ENCODE measurements at regions not wholly inside any gene's neighbourhood (a gene's known extent, or its start where the extent isn't known, plus 50 kb on each side); places are given as distances from the start of the nearest gene placed in this dataset.

- H3K79me2 ChIP-seq (ENCODE audit: low read length) = no peaks in the 10 kb centered on the region
- no peaks in the 10 kb centered on the region for H4K20me1 ChIP-seq (ENCODE audit: insufficient read depth, low read depth, low read length)
- no peak overlapping the region for H2AFZ ChIP-seq (ENCODE audit: low read length)
- no peak for DNase-seq
- H3K27ac ChIP-seq (ENCODE audit: low read length) = no peak overlapping the region
- no peaks in the 10 kb centered on the region for H3K4me1 ChIP-seq (ENCODE audit: low read length)
- no peaks in the 10 kb centered on the region for H3K27me3 ChIP-seq (ENCODE audit: low read length)
- no peak overlapping the region for H3K9ac ChIP-seq (ENCODE audit: low read length)
- H3K4me2 ChIP-seq (ENCODE audit: low read depth, low read length, poor library complexity, severe bottlenecking) = no peak overlapping the region
- 0 out of 2 replicates have a peak, but pooled peaks cover 3% of the 10 kb centered on the region for H3K36me3 ChIP-seq (ENCODE audit: insufficient read depth, low read length)
- H3K4me3 ChIP-seq (ENCODE audit: low read length) = no peak overlapping the region
- H3K9me3 ChIP-seq (ENCODE audit: low read length) = peaks cover 36% of the 10 kb centered on the region
- H3K9me2 ChIP-seq (replicated peaks; ENCODE audit: insufficient read depth, low read length) = no peaks in the 10 kb centered on the region
Measured at GRCh38 chr15:47349179-47349578, 368.1 kb upstream of the SEMA6D start.

- H3K9me3 ChIP-seq (ENCODE audit: low read length) = peaks cover 21% of the 10 kb centered on the region
- H2AFZ ChIP-seq (ENCODE audit: low read length) = no peak overlapping the region
- H3K4me2 ChIP-seq (ENCODE audit: low read depth, low read length, poor library complexity, severe bottlenecking) = no peak overlapping the region
Measured at GRCh38 chr15:47351501-47351900, 365.8 kb upstream of the SEMA6D start.

GRCh38 chr15:47352217-47352616 is 365.1 kb upstream of the SEMA6D start:
- Histone ChIP-seq H4K20me1 (ENCODE audit: insufficient read depth, low read depth, low read length) (no peaks in the 10 kb centered on the region), H3K27ac (ENCODE audit: low read length) (no peak overlapping the region), H3K9me2 (replicated peaks; ENCODE audit: insufficient read depth, low read length) (no peaks in the 10 kb centered on the region), H2AFZ (ENCODE audit: low read length) (no peak overlapping the region), H3K27me3 (ENCODE audit: low read length) (no peaks in the 10 kb centered on the region), H3K36me3 (ENCODE audit: insufficient read depth, low read length) (0 out of 2 replicates have a peak, but pooled peaks cover 3% of the 10 kb centered on the region), H3K9me3 (ENCODE audit: low read length) (peaks cover 20% of the 10 kb centered on the region), H3K4me1 (ENCODE audit: low read length) (no peaks in the 10 kb centered on the region), H3K79me2 (ENCODE audit: low read length) (no peaks in the 10 kb centered on the region), H3K4me3 (ENCODE audit: low read length) (no peak overlapping the region), H3K9ac (ENCODE audit: low read length) (no peak overlapping the region), H3K4me2 (ENCODE audit: low read depth, low read length, poor library complexity, severe bottlenecking) (no peak overlapping the region)
- DNase-seq = no peak

More at GRCh38 chr15:47351501-47351900, 365.8 kb upstream of the SEMA6D start:
- Histone ChIP-seq H3K9me2 (replicated peaks; ENCODE audit: insufficient read depth, low read length) (no peaks in the 10 kb centered on the region), H3K4me3 (ENCODE audit: low read length) (no peak overlapping the region), H3K9ac (ENCODE audit: low read length) (no peak overlapping the region), H3K4me1 (ENCODE audit: low read length) (no peaks in the 10 kb centered on the region), H4K20me1 (ENCODE audit: insufficient read depth, low read depth, low read length) (no peaks in the 10 kb centered on the region), H3K79me2 (ENCODE audit: low read length) (no peaks in the 10 kb centered on the region), H3K27ac (ENCODE audit: low read length) (no peak overlapping the region), H3K36me3 (ENCODE audit: insufficient read depth, low read length) (0 out of 2 replicates have a peak, but pooled peaks cover 3% of the 10 kb centered on the region), H3K27me3 (ENCODE audit: low read length) (no peaks in the 10 kb centered on the region)
- no peak for DNase-seq

GRCh38 chr15:47355759-47356158 is 361.5 kb upstream of the SEMA6D start:
- Histone ChIP-seq H4K20me1 (ENCODE audit: insufficient read depth, low read depth, low read length) (no peaks in the 10 kb centered on the region), H3K9ac (ENCODE audit: low read length) (no peak overlapping the region), H3K4me1 (ENCODE audit: low read length) (no peaks in the 10 kb centered on the region), H3K4me3 (ENCODE audit: low read length) (no peak overlapping the region), H2AFZ (ENCODE audit: low read length) (no peak overlapping the region), H3K4me2 (ENCODE audit: low read depth, low read length, poor library complexity, severe bottlenecking) (no peak overlapping the region), H3K9me3 (ENCODE audit: low read length) (peaks cover 12% of the 10 kb centered on the region; the same call in 1 of the 2 replicates), H3K9me2 (replicated peaks; ENCODE audit: insufficient read depth, low read length) (no peaks in the 10 kb centered on the region), H3K27me3 (ENCODE audit: low read length) (no peaks in the 10 kb centered on the region), H3K36me3 (ENCODE audit: insufficient read depth, low read length) (0 out of 2 replicates have a peak, but pooled peaks cover 3% of the 10 kb centered on the region), H3K27ac (ENCODE audit: low read length) (no peak overlapping the region), H3K79me2 (ENCODE audit: low read length) (no peaks in the 10 kb centered on the region)
- DNase-seq = no peak

- no peak overlapping the region for H3K27ac ChIP-seq (ENCODE audit: low read length)
- H3K4me3 ChIP-seq (ENCODE audit: low read length) = no peak overlapping the region
- 0 out of 2 replicates have a peak, but pooled peaks cover 3% of the 10 kb centered on the region for H3K36me3 ChIP-seq (ENCODE audit: insufficient read depth, low read length)
- H2AFZ ChIP-seq (ENCODE audit: low read length) = no peak overlapping the region
- H3K9me3 ChIP-seq (ENCODE audit: low read length) = peaks cover 10% of the 10 kb centered on the region; the same call in 1 of the 2 replicates
- H3K4me2 ChIP-seq (ENCODE audit: low read depth, low read length, poor library complexity, severe bottlenecking) = no peak overlapping the region
- DNase-seq = no peak
- no peak overlapping the region for H3K9ac ChIP-seq (ENCODE audit: low read length)
- H3K27me3 ChIP-seq (ENCODE audit: low read length) = no peaks in the 10 kb centered on the region
- H3K4me1 ChIP-seq (ENCODE audit: low read length) = no peaks in the 10 kb centered on the region
- no peaks in the 10 kb centered on the region for H4K20me1 ChIP-seq (ENCODE audit: insufficient read depth, low read depth, low read length)
- H3K9me2 ChIP-seq (replicated peaks; ENCODE audit: insufficient read depth, low read length) = no peaks in the 10 kb centered on the region
- no peaks in the 10 kb centered on the region for H3K79me2 ChIP-seq (ENCODE audit: low read length)
Measured at GRCh38 chr15:47356297-47356696, 361.0 kb upstream of the SEMA6D start.

- Histone ChIP-seq H4K20me1 (ENCODE audit: insufficient read depth, low read depth, low read length) (no peaks in the 10 kb centered on the region), H3K27ac (ENCODE audit: low read length) (no peak overlapping the region), H2AFZ (ENCODE audit: low read length) (no peak overlapping the region), H3K4me2 (ENCODE audit: low read depth, low read length, poor library complexity, severe bottlenecking) (no peak overlapping the region), H3K9ac (ENCODE audit: low read length) (no peak overlapping the region), H3K27me3 (ENCODE audit: low read length) (no peaks in the 10 kb centered on the region), H3K4me1 (ENCODE audit: low read length) (no peaks in the 10 kb centered on the region), H3K4me3 (ENCODE audit: low read length) (no peak overlapping the region), H3K79me2 (ENCODE audit: low read length) (no peaks in the 10 kb centered on the region), H3K36me3 (ENCODE audit: insufficient read depth, low read length) (no peaks in the 10 kb centered on the region), H3K9me3 (ENCODE audit: low read length) (peaks cover 5% of the 10 kb centered on the region; the same call in 1 of the 2 replicates), H3K9me2 (replicated peaks; ENCODE audit: insufficient read depth, low read length) (no peaks in the 10 kb centered on the region)
- DNase-seq = no peak
Measured at GRCh38 chr15:47358876-47359275, 358.4 kb upstream of the SEMA6D start.

GRCh38 chr15:47360305-47360704 is 357.0 kb upstream of the SEMA6D start:
- Histone ChIP-seq H3K36me3 (ENCODE audit: insufficient read depth, low read length) (no peaks in the 10 kb centered on the region; the same call in 1 of the 2 replicates), H3K79me2 (ENCODE audit: low read length) (no peaks in the 10 kb centered on the region), H3K4me3 (ENCODE audit: low read length) (no peak overlapping the region), H4K20me1 (ENCODE audit: insufficient read depth, low read depth, low read length) (no peaks in the 10 kb centered on the region), H2AFZ (ENCODE audit: low read length) (no peak overlapping the region), H3K27me3 (ENCODE audit: low read length) (no peaks in the 10 kb centered on the region), H3K4me2 (ENCODE audit: low read depth, low read length, poor library complexity, severe bottlenecking) (no peak overlapping the region), H3K9ac (ENCODE audit: low read length) (no peak overlapping the region), H3K9me3 (ENCODE audit: low read length) (peaks cover 5% of the 10 kb centered on the region), H3K9me2 (replicated peaks; ENCODE audit: insufficient read depth, low read length) (no peaks in the 10 kb centered on the region), H3K27ac (ENCODE audit: low read length) (no peak overlapping the region), H3K4me1 (ENCODE audit: low read length) (no peaks in the 10 kb centered on the region)
- DNase-seq = no peak

- H3K79me2 ChIP-seq (ENCODE audit: low read length) = no peaks in the 10 kb centered on the region
- no peak overlapping the region for H3K4me2 ChIP-seq (ENCODE audit: low read depth, low read length, poor library complexity, severe bottlenecking)
- H3K4me1 ChIP-seq (ENCODE audit: low read length) = no peaks in the 10 kb centered on the region
- no peak overlapping the region for H3K9ac ChIP-seq (ENCODE audit: low read length)
- no peak overlapping the region for H3K27ac ChIP-seq (ENCODE audit: low read length)
- H4K20me1 ChIP-seq (ENCODE audit: insufficient read depth, low read depth, low read length) = no peaks in the 10 kb centered on the region
- H3K4me3 ChIP-seq (ENCODE audit: low read length) = no peak overlapping the region
- no peak overlapping the region for H2AFZ ChIP-seq (ENCODE audit: low read length)
- DNase-seq = no peak
- no peaks in the 10 kb centered on the region; the same call in 1 of the 2 replicates for H3K36me3 ChIP-seq (ENCODE audit: insufficient read depth, low read length)
- peaks cover 9% of the 10 kb centered on the region for H3K9me3 ChIP-seq (ENCODE audit: low read length)
- H3K9me2 ChIP-seq (replicated peaks; ENCODE audit: insufficient read depth, low read length) = no peaks in the 10 kb centered on the region
- H3K27me3 ChIP-seq (ENCODE audit: low read length) = no peaks in the 10 kb centered on the region
Measured at GRCh38 chr15:47362118-47362905, 355.0 kb upstream of the SEMA6D start.
